ENCODE measurements at regions not wholly inside any gene's neighbourhood (a gene's known extent, or its start where the extent isn't known, plus 50 kb on each side); places are given as distances from the start of the nearest gene placed in this dataset.

DNA sequence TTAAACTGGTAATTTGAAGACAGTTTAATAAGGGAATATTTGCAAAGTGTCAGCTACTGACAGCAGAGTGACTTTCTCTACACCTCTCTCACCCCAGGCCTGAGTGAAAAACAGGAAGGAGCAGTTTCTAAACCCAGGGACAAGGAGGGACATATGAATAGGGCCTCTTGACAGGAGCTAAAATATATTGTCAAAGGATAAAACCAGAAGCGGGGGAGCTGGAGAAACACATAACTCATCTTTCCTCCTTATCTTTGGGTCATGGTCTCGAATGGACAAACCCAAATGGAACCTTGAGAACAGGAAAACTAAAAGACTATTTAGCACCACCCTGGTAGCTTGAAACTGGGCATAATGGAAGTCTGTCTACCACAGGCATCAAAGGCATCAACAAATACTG lies 197.5 kb upstream of the FOXA2 start:
- DNase-seq (ENCODE audit: low read depth in 3 of 3, low spot score in 2 of 3) = no peak

GRCh38 chr20:22789676-22790075 lies 205.3 kb upstream of the FOXA2 start:
- DNase-seq (ENCODE audit: low read depth in 3 of 3, low spot score in 2 of 3) = peak in 2 of 3 donors; percentile 41 to 43

GRCh38 chr20:22791396-22791795 lies 207.0 kb upstream of the FOXA2 start:
- DNase-seq (ENCODE audit: low read depth in 3 of 3, low spot score in 2 of 3) = no peak

GRCh38 chr20:22791877-22792525 lies 207.6 kb upstream of the FOXA2 start:
- no peak for DNase-seq (ENCODE audit: low read depth in 3 of 3, low spot score in 2 of 3)

DNA sequence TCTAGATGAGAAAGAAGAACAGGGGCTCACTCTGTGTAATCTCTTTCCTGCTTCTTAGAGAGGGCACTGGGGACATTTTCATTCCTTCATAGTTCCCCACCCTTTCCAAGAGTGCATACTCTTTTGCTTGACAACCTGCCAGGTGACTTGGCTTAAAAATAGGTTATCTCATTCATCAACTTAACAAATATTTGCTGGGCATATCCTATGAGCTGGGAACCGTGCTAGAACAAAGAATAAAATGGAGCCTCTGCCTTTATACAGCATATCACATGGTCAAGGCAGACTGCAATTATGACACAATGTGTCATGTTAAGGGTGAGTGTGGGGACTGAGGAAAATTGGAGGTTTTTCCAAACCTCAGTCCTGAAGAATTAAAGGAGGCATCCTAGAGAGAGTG lies 209.8 kb upstream of the FOXA2 start:
- no peak for DNase-seq (ENCODE audit: low read depth in 3 of 3, low spot score in 2 of 3)

GRCh38 chr20:22795433-22795832 lies 211.1 kb upstream of the FOXA2 start:
- no peak for DNase-seq (ENCODE audit: low read depth in 3 of 3, low spot score in 2 of 3)

DNA sequence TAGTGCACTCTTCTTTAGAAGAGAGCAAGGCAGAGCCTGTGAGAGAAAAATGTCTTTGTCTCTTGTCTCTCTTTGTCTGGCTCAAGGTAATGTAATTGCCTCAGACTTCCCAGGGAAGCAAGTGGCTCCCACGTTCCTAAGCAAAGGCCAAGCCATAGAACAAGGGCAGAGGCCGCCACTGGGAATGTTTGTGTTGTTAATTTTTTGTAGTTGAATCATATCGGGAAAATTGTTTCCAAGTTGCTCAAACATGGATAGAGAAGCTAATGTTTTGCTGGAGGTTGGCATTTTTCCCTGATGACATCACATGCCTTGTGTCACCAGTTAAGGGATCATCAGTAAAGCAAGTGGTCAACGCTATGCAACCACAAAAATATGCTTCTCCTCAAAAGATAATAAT lies 211.5 kb upstream of the FOXA2 start:
- DNase-seq (ENCODE audit: low read depth in 3 of 3, low spot score in 2 of 3) = no peak

DNA sequence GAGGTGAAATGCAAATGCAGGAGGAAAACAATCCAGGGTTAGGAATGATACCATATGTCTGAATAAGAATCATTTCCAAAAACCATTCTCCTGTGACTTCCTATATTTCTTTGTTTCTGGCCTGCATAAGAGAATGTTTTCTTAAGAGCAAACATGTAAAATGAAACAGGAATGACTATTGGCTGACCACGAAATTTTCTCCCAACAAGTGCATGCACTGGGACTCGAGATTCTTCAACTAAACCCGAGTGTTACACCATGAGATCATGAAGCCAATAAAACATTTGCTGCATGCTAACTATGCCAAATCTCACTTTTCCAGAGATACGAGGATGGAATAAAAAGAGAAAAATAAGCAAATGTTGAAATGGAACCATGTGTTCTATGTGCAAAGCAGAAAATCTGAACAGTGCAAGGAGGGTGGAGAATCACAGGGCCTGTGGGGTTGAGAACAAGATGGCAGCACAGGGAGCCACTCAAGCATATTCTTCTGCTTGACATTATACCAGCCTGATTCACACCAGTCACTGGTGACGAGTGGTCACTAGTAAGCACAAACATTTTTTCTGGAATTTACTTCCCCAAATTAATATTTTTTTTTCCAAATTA lies 212.2 kb upstream of the FOXA2 start:
- no peak for DNase-seq (ENCODE audit: low read depth in 3 of 3, low spot score in 2 of 3)

- no peak for DNase-seq (ENCODE audit: low read depth in 3 of 3, low spot score in 2 of 3)
Measured at GRCh38 chr20:22797103-22797502, 212.7 kb upstream of the FOXA2 start.

- no peak for DNase-seq (ENCODE audit: low read depth in 3 of 3, low spot score in 2 of 3)
Measured at GRCh38 chr20:22799687-22800086, 215.3 kb upstream of the FOXA2 start.

- no peak for DNase-seq (ENCODE audit: low read depth in 3 of 3, low spot score in 2 of 3)
Measured at GRCh38 chr20:22800129-22800528, 215.8 kb upstream of the FOXA2 start.

DNA sequence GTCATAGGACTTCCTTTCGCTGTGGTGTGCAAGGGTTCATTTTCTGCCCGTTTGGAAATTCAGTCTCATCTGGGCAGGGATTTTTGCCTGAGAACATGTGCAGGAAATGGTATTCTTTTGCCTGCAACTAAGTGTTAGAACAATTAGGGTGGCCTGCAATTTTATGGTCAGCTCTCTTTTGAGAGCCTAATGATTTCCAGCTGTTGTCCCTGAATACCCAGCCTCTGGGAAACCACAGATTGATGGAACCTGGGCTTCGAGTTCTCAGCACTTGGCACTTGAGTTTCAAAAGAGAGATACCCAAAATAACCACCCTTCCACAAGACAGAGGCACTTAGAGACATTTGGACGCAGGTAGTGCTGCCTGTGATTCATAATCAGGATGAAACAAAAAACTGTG lies 217.2 kb upstream of the FOXA2 start:
- DNase-seq (ENCODE audit: low read depth in 3 of 3, low spot score in 2 of 3) = no peak

DNA sequence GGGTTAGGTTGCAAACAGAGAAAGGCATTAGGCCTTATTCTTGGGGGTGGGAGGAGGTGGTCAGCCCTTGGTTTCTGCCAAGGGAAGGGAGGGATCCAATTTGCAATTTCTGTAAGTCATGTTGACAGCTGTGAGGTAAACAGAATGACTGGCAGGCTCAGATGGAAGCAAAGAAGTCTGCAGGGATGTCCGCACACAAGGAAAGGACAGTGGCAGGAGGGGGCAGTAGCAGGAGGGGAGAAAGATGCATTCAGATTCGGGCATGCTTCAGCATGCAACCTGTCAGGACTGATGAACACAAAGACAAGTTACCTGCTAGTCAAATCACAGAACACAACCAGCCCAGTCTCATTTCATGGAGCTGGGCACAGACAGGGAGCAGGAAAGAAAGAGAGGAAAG lies 217.9 kb upstream of the FOXA2 start:
- no peak for DNase-seq (ENCODE audit: low read depth in 3 of 3, low spot score in 2 of 3)

- DNase-seq (ENCODE audit: low read depth in 3 of 3, low spot score in 2 of 3) = no peak
Measured at GRCh38 chr20:22805219-22805618, 220.8 kb upstream of the FOXA2 start.

DNA sequence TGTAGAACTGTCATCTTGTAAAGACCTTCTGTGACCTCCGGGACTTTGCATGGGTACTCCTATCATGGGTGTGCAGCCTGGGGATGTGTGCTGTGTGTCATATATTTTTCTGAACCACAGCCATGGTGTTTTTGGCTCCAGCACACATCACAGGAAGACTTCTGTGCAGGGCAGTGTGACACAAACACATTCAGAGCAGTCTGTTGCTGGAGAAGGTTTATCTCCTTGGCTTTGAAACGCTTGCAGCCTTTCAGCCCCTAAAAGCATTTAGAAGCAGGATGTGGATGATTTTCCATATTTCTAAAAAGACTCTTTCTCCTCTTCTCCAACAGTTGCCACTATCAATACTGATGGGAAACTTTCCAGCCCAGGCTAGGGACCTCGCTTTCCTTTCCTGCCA lies 221.6 kb upstream of the FOXA2 start:
- no peak for DNase-seq (ENCODE audit: low read depth in 3 of 3, low spot score in 2 of 3)

DNA sequence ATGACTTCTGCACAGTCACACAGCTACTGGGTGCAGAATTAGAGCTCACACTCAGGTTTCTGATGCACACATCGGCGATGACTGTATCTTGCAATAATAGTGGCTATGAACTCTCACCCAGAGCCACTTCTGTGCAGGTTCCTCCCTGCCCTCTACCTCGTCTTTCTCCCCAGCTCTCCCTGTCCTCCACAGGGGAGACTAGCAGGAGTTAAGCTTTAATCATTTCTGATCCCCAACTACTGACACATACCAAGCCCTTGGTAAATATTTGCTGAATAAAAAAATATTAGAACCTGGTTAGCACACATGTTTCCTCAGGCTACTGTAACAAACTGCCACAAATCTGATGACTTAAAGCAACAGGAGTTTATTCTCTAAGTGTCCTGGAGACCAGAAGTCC lies 222.7 kb upstream of the FOXA2 start:
- no peak for DNase-seq (ENCODE audit: low read depth in 3 of 3, low spot score in 2 of 3)

GRCh38 chr20:22807646-22808244 lies 223.4 kb upstream of the FOXA2 start:
- no peak for DNase-seq (ENCODE audit: low read depth in 3 of 3, low spot score in 2 of 3)

DNA sequence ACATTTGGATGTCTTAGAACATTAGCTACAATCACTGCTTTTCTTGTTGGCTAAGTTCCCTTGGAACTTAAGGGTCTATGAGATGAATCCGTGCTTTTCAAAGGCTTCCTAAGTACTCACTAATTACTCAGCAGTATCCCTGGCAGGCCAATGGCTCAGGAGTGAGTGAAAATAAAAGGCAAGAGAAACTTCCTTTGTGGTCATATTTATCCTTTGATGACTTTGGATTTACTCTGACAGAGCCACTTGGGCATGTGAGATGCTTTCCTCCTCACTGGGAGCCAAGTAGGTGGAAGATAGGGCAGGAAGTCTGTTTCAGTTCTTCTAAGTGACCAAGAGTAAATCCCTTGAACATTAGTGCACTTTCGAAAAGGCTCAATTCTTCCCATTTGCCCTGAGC lies 224.3 kb upstream of the FOXA2 start:
- DNase-seq (ENCODE audit: low read depth in 3 of 3, low spot score in 2 of 3) = no peak

- DNase-seq (ENCODE audit: low read depth in 3 of 3, low spot score in 2 of 3) = no peak
Measured at GRCh38 chr20:22810030-22810429, 225.1 kb upstream of the SSTR4 start.

DNA sequence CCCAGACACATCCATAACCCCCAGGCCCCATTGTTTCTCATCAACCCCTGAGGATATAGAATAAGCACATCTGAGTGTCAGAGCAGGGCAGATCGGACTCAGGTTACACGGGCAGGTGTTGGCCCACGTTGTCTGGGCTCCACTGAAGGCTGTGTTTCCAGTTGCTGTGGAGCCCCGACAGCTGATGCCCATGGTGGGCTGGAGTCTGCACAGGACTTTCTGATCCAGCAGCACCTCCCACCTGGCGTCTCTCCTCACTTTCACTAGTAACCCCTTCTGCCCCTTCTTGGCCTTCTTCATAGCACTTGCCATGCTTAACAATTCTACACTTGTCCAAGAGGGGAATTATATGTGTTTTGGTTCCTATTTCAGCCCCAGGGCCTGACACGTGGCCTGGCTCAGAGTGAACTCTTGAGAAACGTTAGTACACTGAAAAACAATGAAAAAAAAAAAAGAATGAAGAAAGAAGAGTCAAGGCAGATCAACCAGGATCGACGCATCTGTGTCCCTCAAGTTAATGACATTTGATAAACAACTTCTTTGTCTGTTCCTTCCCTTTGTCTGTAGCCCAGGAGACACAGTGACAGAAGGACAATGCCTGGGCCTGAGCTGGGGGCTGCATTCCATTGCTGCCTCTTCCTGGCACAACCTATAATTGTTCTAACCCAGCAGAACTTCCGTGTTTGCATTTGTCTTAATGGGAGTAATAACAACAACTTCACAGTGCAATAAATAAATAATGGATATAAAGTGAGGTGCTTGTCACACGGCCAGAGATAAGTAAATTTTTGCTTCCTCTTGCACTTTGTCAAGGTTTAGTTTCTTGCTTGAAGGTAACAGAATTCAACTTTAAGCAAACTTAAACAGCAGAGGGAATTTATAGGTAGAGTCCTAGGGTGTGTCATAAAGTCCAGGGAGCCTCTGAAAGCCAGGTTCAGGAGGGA lies 224.2 kb upstream of the SSTR4 start:
- no peak for DNase-seq (ENCODE audit: low read depth in 3 of 3, low spot score in 2 of 3)

GRCh38 chr20:22814471-22815205 lies 220.5 kb upstream of the SSTR4 start:
- DNase-seq (ENCODE audit: low read depth in 3 of 3, low spot score in 2 of 3) = no peak

Data from right renal cortex interstitium (tissue), 3 donors.